A549 (cell line): ENCODE measurements at regions not wholly inside any gene's neighbourhood (a gene's known extent, or its start where the extent isn't known, plus 50 kb on each side); places are given as distances from the start of the nearest gene placed in this dataset.

ENCODE experiments used
- ATAC-seq, 2 experiments: fragments of 200-7000 bp in 1 of 2; fragments of >200 bp in 1 of 2; cut with Nextera tagmentation in 1 of 2; cut with Tn5 transposase in 1 of 2; 3 replicates each; pipeline versions ENCODE4 v1.8.0 to v1.9.1; 2018 to 2020; ENCODE audit warnings: mild to moderate bottlenecking in 1 of 2, moderate library complexity in 1 of 2
- CTCF ChIA-PET: fragments of 300-600 bp; sonication (Branson Sonifier 250); formaldehyde crosslinking; extraction: SDS; loops from one replicate; lab custom pipeline; 2021; ENCODE audit warnings: antibody characterized with exemption, inconsistent platforms; lab: Yijun Ruan, JAX
- POLR2A ChIA-PET: fragments of 350-600 bp; formaldehyde crosslinking; extraction: SDS; loops from one replicate; lab custom pipeline; 2021; ENCODE audit warnings: antibody characterized with exemption, inconsistent platforms; lab: Yijun Ruan, JAX
- DNase-seq, 2 experiments: peaks; one replicate each; pipeline versions ENCODE4 v3.0.0 to v3.0.0-alpha.2; 2011 to 2016; ENCODE audit warnings: low read depth in 1 of 2, low spot score in 1 of 2
- FAIRE-seq: peaks from 2 replicates; lab custom pipeline; 2011; peaks lifted over from hg19 to GRCh38; lab: Jason Lieb, UNC
- H3K27ac ChIP-seq, 2 experiments: fragments of >200 bp; sonication (Bioruptor Twin); formaldehyde crosslinking; 3 replicates each; pipeline ENCODE4 v1.5.1; 2016 to 2017
- H3K4me1 ChIP-seq: fragments of >200 bp; sonication (Bioruptor Twin); formaldehyde crosslinking; 3 replicates; pipeline ENCODE4 v1.6.1; 2016
- H3K4me2 ChIP-seq: fragments of >200 bp; sonication (Bioruptor Twin); formaldehyde crosslinking; 3 replicates; pipeline ENCODE4 v1.6.1; 2016
- H3K4me3 ChIP-seq: fragments of >200 bp; sonication (Bioruptor Twin); formaldehyde crosslinking; 3 replicates; pipeline ENCODE4 v1.5.1; 2016
- H3K9me3 ChIP-seq: fragments of >200 bp; sonication (Bioruptor Twin); formaldehyde crosslinking; 3 replicates; pipeline ENCODE4 v1.6.1; 2016
- ATOH8 ChIP-seq: fragments of 250-450 bp; sonication (Bioruptor Pico); IDR thresholded peaks from 2 replicates; pipeline ENCODE4 v1.5.0; 2020; ENCODE audit warnings: low read depth, mild to moderate bottlenecking, moderate library complexity
- CBX8 ChIP-seq: fragments of 200-600 bp; sonication (generic); IDR thresholded peaks from 2 replicates; pipeline ENCODE4 v1.6.1; 2016
- CEBPB ChIP-seq, 2 experiments: fragments of >200 bp in 1 of 2; sonication (Bioruptor Twin) in 1 of 2; formaldehyde crosslinking in 1 of 2; IDR thresholded peaks; 2 replicates each; pipeline ENCODE4 v1.6.1; 2012 to 2016
- FOSL2 ChIP-seq, 2 experiments: fragments of 450-650 bp in 1 of 2; fragments of >200 bp in 1 of 2; sonication (Bioruptor Twin) in 1 of 2; formaldehyde crosslinking; IDR thresholded peaks; 2 replicates each; pipeline versions ENCODE4 v1.5.0 to v1.6.1; 2016 to 2020; ENCODE audit warnings: mild to moderate bottlenecking in 1 of 2, moderate library complexity in 1 of 2
- GATA3 ChIP-seq: IDR thresholded peaks from 2 replicates; pipeline ENCODE4 v1.6.1; 2012; ENCODE audit warnings: borderline replicate concordance
- HOXA7 ChIP-seq: fragments of 250-450 bp; sonication (Bioruptor Pico); IDR thresholded peaks from 2 replicates; pipeline ENCODE4 v1.5.0; 2020; ENCODE audit warnings: mild to moderate bottlenecking, moderate library complexity
- JUN ChIP-seq, 2 experiments: fragments of >200 bp; sonication (Bioruptor Twin); formaldehyde crosslinking; IDR thresholded peaks; 2 replicates in 1 of 2; 3 replicates in 1 of 2; pipeline ENCODE4 v1.6.1; 2016 to 2017
- KDM5A ChIP-seq: fragments of 200-600 bp; sonication (generic); IDR thresholded peaks from 2 replicates; pipeline ENCODE4 v1.6.1; 2016; ENCODE audit warnings: antibody characterized with exemption, mild to moderate bottlenecking
- MAFK ChIP-seq: fragments of 450-650 bp; IDR thresholded peaks from 2 replicates; pipeline ENCODE4 v1.6.1; 2014; ENCODE audit not compliant: partially characterized antibody
- NFE2L2 ChIP-seq: fragments of 150-350 bp; conservative IDR thresholded peaks from 2 replicates; pipeline ENCODE4 v1.6.1; 2014; ENCODE audit warnings: low read length
- POLR2A ChIP-seq: IDR thresholded peaks from 2 replicates; pipeline ENCODE4 v1.6.1; 2012; ENCODE audit warnings: mild to moderate bottlenecking, low read length
- RARB ChIP-seq: fragments of 250-450 bp; sonication (Bioruptor Pico); IDR thresholded peaks from 2 replicates; pipeline ENCODE4 v1.8.0; 2021; ENCODE audit warnings: mild to moderate bottlenecking, moderate library complexity
- RFX5 ChIP-seq: fragments of 450-650 bp; IDR thresholded peaks from 2 replicates; pipeline ENCODE4 v1.7.1; 2014; ENCODE audit warnings: antibody characterized with exemption, mild to moderate bottlenecking, moderate library complexity
- WGBS: methylation state at CpG from one replicate; pipeline ENCODE4 v1.1.6; 2017; ENCODE audit errors: missing lambda C conversion rate; 5-methylcytosine and 5-hydroxymethylcytosine counted together
- TF ChIP-seq, protein P1 (sequence below): fragments of 250-450 bp; sonication (Bioruptor Pico); IDR thresholded peaks from 2 replicates; pipeline ENCODE4 v1.5.0; 2021; ENCODE audit warnings: mild to moderate bottlenecking, moderate library complexity, borderline replicate concordance
- TF ChIP-seq, protein P2 (sequence below): fragments of 200-600 bp; sonication (generic); IDR thresholded peaks from 2 replicates; pipeline ENCODE4 v1.6.1; 2016; ENCODE audit warnings: antibody characterized with exemption, mild to moderate bottlenecking, moderate library complexity
- TF ChIP-seq, protein P3 (sequence below): IDR thresholded peaks from 2 replicates; pipeline ENCODE4 v1.6.1; 2012

DNA sequence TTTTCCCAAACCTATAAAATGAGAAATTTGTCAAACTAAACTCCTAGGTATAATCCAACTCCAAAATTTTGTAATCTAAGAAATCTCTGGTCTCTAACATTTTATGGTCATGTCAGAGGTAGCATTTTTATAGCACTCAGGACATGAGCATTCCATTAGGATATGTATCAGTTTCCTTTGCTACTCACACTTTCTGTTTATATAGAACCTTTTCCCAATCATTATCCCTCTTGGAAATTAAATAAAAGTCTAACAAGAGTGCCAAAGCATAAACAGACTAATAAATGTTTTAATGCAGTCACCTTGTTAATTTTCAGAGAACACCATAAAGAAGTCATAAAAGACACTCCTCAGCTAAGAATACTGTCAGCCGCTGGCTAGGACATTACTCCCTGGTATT lies 300.0 kb upstream of the CWC22 start:
- CTCF ChIA-PET: interaction anchor here (0.6 kb wide), 1 partner anchor 164 kb away, joined by 3 read pairs; no protein-coding TSS in a partner anchor
- ATAC-seq: no peak

DNA sequence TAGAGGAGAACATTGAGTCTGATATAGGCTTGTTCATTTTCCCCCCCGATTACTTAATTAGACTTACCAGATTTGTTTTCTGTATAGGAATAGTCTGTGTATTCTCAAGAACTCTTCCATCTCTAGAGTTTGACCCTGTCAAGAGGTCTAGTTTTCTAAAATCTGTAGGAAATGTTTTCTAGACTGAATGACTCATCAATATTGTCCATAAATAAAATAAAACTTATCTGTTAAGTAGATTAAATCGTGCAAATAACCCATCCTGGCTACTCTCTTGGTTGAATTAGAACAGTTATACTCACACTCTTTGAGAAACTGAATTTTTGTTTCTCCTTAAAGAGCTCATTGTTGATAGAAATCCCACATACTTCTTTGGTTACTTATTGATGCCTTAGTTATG lies 299.2 kb upstream of the CWC22 start:
- WGBS: 46% methylated on average over 2 of the region's 2 CpGs
- Histone ChIP-seq H3K4me2 (no peak overlapping the region), H3K9me3 (no peaks in the 10 kb centered on the region), H3K4me1 (no peaks in the 10 kb centered on the region), H3K4me3 (no peak overlapping the region), H3K27ac (no peak overlapping the region)
- TF ChIP-seq FOSL2 (IDR thresholded peaks at IDR 0.05): no peak
- TF ChIP-seq FOSL2 (CRISPR knock-in tag; IDR thresholded peaks at IDR 0.05): peak; percentile 23; the same call in 1 of the 2 replicates
- no peak for TF ChIP-seq JUN (IDR thresholded peaks at IDR 0.05)
- TF ChIP-seq CBX8: no peak
- peak; percentile 35 for TF ChIP-seq MAFK
- POLR2A ChIA-PET: no interaction called here
- no peak for DNase-seq
- no peak for ATAC-seq
- CTCF ChIA-PET: no interaction called here
- FAIRE-seq: no peak

More for the DNA sequence above, 300.0 kb upstream of the CWC22 start:
- no peaks in the 10 kb centered on the region for H3K4me1 ChIP-seq
- H3K4me2 ChIP-seq: no peak overlapping the region
- H3K4me3 ChIP-seq: no peak overlapping the region
- FAIRE-seq (no peak), DNase-seq (no peak)
- H3K27ac ChIP-seq: no peak overlapping the region
- POLR2A ChIA-PET: no interaction called here
- TF ChIP-seq HOXA7 (no peak), CEBPB (IDR thresholded peaks at IDR 0.05) (no peak), KDM5A (no peak), RFX5 (no peak), RARB (no peak), NFE2L2 (no peak), POLR2A (no peak)
- TF ChIP-seq, protein P1, sequence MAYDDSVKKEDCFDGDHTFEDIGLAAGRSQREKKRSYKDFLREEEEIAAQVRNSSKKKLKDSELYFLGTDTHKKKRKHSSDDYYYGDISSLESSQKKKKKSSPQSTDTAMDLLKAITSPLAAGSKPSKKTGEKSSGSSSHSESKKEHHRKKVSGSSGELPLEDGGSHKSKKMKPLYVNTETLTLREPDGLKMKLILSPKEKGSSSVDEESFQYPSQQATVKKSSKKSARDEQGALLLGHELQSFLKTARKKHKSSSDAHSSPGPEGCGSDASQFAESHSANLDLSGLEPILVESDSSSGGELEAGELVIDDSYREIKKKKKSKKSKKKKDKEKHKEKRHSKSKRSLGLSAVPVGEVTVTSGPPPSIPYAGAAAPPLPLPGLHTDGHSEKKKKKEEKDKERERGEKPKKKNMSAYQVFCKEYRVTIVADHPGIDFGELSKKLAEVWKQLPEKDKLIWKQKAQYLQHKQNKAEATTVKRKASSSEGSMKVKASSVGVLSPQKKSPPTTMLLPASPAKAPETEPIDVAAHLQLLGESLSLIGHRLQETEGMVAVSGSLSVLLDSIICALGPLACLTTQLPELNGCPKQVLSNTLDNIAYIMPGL: no peak
- WGBS: 79% methylated on average over 1 of the region's 1 CpG
- no peaks in the 10 kb centered on the region for H3K9me3 ChIP-seq

DNA sequence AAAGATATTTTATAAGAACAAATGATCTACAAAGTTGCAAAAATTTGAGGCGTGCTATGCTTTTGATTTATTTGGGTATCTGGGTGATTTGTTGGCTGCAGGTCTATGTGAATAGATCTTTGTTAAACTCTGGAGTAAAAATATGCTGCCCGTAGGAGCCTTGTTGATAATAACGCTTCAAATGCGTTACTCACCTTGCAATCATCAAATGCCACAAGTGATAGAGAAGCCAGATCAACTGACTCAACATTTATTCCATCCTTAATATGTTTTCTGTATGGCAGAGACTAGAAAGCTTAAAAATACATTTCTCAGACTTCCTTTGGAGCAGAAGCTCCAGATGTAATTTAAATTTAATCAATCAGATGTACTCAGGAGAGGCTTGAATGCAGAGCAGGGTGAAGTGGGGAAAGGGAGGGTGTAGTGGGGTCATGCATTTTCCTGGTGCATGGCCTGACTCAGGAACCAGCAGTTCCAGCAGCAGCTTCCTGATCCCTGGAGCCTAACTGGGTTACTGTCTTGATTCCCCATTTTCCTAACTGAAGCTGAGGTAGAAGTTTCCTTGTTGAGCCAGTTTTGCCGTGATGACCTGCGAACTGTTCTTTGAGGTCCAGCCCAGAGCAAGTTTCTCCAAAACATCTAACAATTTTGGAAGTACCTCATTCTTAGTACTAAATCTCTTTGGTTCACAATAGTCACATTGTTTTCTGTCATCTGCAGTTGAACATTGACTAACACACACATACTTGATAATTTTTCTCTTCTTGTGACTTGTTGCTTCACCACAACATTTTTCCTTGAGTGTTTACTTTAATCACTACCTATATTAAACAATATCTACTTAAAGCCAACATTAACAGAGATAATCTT lies 284.7 kb upstream of the CWC22 start:
- Histone ChIP-seq H3K4me1 (peaks cover 43% of the 10 kb centered on the region), H3K27ac (peak overlapping the region; percentile 71 to 85), H3K9me3 (no peaks in the 10 kb centered on the region), H3K4me2 (peak overlapping the region; percentile 72)
- POLR2A ChIA-PET: no interaction called here
- DNase-seq (peak; percentile 4 to 31), FAIRE-seq (no peak), ATAC-seq (peak; percentile 85 to 87)
- peak in 1 of 2 experiments; percentile 48; a peak in 2 of 4 replicates for TF ChIP-seq CEBPB (IDR thresholded peaks at IDR 0.05)
- TF ChIP-seq FOSL2 (IDR thresholded peaks at IDR 0.05): 0 out of 2 replicates have a peak, but pooled peaks have one; percentile 15
- peak; percentile 35; the same call in 1 of the 2 replicates for TF ChIP-seq FOSL2 (CRISPR knock-in tag; IDR thresholded peaks at IDR 0.05)
- TF ChIP-seq ATOH8 (CRISPR knock-in tag): no peak
- peak; percentile 19 for TF ChIP-seq MAFK
- TF ChIP-seq HOXA7: no peak
- TF ChIP-seq, protein P2, sequence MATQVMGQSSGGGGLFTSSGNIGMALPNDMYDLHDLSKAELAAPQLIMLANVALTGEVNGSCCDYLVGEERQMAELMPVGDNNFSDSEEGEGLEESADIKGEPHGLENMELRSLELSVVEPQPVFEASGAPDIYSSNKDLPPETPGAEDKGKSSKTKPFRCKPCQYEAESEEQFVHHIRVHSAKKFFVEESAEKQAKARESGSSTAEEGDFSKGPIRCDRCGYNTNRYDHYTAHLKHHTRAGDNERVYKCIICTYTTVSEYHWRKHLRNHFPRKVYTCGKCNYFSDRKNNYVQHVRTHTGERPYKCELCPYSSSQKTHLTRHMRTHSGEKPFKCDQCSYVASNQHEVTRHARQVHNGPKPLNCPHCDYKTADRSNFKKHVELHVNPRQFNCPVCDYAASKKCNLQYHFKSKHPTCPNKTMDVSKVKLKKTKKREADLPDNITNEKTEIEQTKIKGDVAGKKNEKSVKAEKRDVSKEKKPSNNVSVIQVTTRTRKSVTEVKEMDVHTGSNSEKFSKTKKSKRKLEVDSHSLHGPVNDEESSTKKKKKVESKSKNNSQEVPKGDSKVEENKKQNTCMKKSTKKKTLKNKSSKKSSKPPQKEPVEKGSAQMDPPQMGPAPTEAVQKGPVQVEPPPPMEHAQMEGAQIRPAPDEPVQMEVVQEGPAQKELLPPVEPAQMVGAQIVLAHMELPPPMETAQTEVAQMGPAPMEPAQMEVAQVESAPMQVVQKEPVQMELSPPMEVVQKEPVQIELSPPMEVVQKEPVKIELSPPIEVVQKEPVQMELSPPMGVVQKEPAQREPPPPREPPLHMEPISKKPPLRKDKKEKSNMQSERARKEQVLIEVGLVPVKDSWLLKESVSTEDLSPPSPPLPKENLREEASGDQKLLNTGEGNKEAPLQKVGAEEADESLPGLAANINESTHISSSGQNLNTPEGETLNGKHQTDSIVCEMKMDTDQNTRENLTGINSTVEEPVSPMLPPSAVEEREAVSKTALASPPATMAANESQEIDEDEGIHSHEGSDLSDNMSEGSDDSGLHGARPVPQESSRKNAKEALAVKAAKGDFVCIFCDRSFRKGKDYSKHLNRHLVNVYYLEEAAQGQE: no peak
- TF ChIP-seq, protein P3, sequence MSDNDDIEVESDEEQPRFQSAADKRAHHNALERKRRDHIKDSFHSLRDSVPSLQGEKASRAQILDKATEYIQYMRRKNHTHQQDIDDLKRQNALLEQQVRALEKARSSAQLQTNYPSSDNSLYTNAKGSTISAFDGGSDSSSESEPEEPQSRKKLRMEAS: 0 out of 2 replicates have a peak, but pooled peaks have one; percentile 20
- TF ChIP-seq GATA3: peak; percentile 58; the same call in 1 of the 2 replicates
- TF ChIP-seq, all 56 proteins: peak for 5
- no peak overlapping the region for H3K4me3 ChIP-seq
- WGBS: 2% methylated on average over 6 of the region's 6 CpGs
- CTCF ChIA-PET: no interaction called here
